ENCODE measurements at regions not wholly inside any gene's neighbourhood (a gene's known extent, or its start where the extent isn't known, plus 50 kb on each side); places are given as distances from the start of the nearest gene placed in this dataset.

DNA sequence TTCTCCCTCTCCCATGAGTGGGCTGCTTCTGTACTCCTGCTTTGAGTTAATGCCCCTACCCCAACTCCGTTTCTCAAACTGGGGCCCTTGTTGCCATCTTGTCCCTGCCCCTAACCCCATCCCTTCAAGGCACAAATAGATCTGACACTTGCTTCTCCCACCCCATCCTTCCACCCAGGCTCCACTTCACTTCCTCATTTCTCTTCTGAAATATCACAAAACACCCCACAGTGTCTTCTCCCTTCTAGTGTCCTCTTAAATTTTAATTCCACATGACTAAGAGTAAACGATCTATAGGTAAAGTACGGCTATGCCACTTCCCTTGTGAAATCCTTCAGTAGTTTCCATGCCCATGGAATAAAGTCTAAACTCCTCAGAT is 571.6 kb upstream of the NOX3 start:
- DNase-seq, result no peak

DNA sequence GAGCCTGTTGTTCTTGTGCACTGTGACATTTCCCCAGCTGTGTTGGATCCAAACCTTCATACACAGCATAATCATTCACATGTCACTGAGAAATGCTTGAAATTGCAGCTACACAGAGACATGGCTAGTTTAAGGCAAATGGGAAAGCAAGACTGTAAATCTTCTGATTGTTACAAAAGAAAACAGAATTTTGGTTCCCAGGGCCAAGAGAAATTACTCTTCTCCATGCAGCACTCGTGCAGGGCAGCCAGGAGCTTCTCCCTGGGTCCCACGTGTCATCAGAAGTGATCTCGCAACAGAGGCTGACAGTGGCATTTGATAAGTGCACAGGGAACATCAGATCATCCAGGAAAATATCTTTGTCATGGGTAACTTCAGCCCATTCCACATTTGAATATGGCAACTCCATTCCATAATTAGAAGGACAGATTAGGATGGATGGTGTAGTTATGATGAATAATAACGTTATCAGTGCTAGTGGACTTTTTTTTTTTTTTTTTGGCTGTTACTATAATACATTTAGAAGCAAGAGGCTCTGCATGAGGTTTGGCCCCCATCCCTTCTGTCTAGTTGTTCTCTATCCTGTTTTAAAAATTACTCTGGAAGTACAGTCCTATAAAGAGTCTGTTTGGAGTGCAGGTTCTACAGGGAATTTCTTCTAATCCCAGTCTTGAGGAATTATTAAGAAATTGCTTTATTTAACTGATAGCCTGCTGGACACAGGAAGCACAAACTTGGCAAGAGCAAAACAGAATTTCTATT is 571.0 kb upstream of the NOX3 start:
- DNase-seq, result no peak

DNA sequence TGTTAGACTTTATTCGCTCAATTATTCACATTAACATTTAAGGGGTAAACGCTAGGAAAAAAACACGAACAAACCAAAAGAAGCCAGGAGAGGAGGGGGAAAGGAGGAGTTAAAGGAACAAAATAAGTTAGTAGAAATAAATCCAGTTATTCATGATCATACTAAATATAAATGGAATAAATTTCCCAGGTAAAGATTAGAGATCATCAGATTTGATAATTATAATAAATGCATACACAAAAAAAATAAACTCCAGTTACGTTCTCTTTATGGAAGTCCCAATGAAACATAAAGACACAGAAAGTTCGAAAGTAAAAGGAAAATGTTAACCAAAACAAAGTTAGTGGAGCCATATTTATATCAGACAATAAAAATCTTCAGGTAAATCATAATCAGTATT is 568.7 kb upstream of the NOX3 start:
- DNase-seq, result no peak

DNA sequence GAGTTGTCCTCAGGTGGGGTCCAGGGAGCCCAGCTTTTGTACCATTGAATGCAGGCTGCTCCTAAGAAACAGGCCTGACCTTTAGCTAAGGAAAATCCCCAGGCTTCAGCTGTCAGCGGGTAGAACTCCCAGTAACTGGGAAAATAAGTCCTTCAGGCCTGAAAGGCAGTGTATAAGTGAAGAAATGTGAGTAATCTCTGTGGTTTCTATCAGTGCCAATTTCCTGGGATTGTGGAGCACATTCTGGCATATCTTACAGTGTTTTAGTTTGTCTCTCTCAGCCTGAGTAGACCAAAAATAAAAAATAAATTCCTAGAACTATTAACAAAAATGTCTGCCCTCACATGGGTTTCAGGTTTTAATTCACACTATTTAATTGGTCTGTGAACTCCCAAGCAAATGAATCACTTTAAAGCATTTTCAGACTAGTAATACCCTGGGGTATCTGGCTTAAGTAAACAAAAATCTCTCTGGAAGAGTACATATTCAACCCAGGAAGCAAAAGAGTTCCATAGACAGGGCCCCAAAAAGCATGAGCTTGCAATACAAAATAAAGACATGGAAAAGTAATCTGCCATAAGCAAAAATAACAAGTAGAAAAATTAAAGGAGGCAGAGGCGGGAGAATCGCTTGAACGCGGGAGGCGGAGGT is 566.2 kb upstream of the NOX3 start:
- no peak for DNase-seq

DNA sequence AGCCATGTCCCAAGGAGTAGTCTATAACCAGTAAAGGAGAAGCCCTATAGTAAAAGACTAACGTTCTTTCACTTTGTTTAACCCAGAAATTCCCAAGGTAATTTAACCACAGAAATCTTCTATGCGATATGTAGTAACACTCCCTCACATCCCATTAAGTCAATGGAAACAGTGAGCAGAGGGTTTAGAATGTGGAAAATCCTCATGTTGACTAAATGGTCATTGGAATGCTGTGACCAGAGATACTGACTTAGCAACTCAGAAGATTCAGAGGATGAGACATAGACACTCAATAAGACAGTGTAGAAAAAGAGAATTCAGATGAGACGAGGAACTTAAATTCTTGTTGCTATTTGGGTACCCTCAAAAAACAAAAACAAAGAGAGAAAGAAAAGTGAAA is 562.2 kb upstream of the NOX3 start:
- no peak for DNase-seq

DNA sequence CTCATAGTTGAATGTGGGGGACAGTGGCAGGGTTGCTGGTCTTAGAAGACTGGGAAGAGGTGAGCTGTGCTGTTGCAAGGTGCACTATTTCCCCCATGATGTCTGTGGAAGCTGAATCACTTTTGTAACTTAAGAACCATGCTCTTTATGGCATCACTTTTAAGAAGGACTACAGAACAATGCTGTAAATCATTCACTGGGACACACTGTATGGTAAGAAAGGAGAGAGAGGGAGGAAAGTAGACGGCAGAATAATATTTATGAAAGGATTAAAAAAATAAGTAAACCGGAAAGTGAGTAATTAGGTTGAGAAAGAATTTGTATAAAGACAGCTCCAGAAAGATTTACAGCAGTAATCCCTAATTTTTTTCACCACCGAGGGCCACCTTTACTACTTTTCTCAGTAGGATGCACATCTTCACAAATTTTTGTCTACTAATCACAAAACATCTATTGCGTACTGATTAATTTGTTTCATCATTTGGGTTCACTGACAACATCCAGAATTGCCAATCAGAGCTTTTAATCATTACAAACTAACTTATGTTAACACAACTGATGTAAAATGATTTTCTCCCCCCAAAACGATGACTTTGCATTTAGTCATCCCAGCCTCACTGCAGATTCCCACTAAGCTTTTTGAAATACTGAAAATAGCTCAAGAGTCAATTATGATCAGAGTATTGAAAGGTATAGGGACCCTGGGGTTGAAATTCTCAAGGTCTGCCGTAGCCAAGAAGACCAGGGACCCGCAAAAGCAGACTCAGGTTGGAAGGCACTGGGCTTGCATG is 560.7 kb upstream of the NOX3 start:
- no peak for DNase-seq

DNA sequence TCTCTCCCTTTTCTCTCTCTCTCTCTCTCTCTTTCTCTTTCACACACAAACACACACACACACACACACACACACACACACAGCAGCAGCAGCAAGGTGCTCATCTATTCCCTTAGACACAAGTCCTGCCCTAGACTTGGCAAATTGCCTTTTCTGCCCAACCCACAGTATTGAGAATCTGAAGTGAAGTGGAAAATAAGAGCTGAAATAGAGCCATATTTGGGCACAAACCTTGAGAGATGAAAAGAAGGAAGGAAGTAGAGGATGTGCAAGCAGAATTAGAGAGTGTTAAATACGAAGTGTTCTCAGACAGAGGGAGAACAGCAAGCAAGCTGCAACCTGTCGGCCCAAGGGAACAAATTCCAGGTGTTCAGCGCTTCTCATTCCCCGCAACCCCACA is 557.5 kb upstream of the NOX3 start:
- DNase-seq, result no peak

DNA sequence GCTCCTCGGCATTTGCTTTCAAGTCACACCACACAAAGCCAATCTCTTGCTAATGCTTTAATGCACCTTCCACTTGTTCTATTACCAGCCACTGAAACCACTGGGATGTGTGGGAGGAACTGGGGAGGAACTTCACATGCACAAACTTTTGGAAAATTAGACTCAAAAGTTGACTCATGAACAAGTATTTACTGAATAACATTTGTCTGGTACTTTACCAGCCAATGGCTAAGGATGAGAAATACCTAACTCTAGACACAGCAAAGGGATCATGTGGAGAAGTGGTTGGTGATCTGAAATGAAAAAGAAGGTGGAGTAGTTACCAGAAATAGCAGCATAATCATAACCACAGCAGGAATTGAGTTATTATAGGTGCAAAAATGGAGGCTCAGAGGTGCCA is 554.0 kb upstream of the NOX3 start:
- DNase-seq, result no peak

DNA sequence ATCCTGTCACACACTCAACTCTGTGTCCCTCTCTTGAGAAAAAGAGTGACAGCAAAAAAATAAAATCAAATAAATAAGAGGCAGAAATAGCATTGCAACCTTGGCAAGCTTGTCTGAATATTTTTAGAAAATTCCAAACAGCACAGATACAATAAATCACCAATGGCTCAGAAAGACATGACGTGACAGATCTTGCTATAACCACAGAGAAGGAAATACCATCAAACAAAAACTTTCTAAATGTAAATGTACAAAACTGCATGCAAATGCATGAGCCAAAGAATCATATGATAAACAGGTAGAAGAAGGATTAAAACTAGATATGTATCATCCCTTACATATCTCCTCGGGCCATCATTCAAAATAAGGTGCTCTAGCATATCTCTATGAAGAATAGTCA is 549.2 kb upstream of the NOX3 start:
- no peak for DNase-seq

DNA sequence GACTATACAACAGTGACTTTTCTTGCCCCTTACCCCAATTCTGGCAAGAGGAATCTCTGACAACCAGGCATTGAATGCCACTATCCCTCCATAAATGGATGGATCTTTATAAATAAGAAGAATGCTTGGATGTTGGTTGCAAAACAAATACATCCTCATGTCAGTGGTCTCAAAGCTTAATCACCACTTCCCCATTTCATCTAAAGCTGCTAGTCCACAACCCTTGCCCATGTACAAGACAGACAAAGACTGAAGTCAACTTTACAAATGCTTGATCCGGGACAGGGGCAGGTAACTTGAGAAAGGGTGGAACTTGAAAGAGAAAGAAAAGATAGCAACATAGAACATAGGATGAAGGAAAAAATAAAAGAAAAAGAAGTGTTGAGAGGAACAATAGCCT is 540.5 kb upstream of the NOX3 start:
- no peak for DNase-seq

DNA sequence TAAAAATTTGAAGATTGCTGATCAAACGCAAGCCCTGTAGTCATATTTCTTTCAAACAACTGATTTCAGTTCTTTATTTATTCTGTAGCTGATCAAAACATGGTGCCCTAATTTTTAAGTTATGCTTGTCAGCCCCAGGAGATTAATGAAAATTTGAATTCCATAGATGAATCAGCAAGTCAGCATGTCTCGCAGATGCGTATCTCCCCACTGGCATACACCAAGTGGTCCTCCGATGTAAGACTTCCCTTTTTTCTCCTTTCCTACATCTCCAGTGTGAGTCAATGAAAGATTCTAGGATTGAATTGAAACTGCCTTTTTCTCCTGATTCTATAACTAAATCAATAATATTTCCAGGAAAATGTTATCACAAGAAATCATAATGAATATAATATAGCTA is 539.6 kb upstream of the NOX3 start:
- no peak for DNase-seq

DNA sequence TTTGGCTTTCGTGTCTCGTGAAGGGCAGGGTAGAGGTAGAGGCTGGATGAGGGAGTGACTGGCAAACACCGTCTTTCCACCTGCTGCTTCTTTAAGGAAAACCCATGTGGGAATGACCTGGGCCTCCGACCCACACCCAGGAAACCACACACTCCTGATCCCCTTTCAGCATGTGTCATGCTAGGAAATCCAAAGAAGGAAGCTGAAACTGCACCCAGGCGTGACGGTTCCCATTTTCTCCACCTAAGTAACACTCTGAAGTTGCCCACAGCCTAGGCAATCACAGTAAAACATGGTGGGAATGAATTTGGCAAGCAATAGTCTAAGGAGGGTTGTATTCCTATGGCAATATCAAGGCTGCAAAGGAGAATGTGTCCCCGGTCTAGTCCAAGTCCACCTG is 538.4 kb upstream of the NOX3 start:
- DNase-seq, result no peak

DNA sequence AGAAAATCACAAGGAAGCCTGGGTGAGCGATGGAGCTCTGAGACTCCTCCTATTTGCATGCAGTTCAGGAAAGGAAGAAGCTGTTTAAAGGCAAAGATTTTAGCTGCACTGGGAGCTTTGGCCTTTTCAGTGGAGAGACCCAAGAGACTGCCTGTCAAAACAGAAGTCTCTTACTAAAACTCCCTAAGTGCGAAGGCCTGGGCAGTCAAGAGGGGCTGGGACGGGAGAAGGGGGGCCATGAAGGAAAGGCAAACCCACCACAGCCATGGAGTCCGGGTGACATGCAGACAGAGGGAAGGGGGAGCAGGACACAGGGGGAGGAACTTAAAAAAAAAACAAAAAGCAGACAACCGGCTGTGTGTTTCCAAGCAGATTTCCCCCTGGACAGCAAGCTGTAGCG is 537.6 kb upstream of the NOX3 start:
- DNase-seq, result no peak

DNA sequence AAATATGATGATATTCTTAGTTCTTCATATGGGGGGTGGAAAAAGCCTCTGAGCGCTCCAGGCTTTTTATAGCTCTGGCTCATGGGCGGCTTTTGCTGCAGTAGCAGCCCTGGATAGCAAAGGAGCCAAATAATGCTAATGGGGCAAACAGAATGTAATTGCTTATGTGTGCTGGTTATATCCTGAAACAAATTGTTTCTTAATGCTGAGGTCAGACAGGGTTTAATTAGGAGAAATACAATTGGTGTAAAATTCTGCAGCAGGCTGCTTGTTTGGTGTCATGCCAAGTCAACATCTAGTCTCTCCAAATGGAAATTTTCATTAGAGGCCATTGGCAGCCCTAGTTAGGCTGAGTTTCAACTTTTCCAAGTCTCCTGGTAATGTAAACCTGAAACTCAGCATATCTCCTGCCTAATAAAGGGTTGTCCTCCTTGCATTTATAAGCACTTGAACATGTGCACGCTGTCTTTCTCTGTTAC is 530.1 kb upstream of the NOX3 start:
- no peak for DNase-seq

DNA sequence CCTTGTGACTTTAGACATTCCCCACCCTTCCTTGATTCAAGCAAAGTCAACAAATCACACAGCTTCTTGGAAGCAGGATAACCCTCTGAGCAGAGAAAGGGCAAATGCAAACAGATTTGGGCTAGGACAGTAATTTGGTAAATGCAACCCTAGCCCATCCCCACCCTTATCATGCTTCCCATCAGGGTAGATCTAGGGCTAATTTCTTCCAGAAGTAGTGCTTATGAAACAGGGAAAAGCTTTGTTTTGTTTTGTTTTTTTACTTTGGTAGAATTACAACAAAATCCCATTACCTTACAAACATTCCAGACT is 525.1 kb upstream of the NOX3 start:
- no peak for DNase-seq

DNA sequence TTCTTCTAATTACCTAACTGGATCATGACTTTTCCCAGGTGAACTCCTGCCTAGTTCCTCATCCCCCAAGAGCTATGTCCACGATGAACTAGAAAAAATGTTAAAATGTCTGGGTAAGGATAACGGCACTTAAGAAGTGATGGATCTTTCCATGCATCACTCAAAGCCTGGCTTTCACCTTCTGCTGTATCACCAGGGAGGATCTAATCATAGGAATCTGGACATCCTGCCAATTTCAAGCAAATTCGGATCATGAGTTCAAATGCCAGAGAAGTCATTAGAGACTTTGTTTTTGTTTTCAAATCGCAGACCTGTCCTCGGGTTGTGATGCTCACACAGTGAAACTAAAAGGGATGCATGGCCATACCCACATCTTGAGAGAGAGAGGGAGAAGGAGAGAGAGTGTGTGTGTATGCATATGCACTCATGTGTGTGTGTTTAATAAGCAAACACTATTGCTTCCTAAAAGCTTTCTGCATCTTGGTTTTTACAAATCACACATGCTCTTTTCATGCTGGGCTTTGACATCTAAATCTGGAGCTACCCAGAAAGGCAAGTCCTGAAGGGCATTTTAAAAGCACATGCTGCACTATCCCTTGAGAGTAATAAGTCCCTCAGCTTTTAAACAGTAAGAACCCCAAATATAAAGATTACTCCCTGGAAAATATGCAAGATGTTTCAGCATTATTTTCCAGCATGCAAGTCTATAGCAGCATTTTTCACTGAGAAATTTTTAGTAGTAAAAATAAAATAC is 524.6 kb upstream of the NOX3 start:
- DNase-seq, result no peak

DNA sequence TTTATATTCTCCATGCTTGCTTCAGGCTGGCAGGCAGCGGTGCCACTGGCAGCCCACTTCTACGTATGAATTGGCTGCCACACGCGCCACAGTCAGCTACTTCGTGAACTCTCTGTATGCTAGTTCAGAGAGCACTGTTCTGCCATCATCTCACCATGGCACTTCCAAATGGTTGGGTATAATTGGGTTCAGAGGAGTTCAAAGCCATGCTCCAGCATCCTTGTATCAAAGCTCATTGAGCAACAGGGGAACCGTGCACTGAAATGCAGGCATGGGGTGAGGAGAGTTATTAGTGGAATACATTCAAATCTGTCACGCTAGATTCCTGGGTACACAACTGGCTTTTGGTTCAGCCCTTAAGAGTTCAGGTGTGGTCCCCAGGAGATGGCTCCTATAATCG is 519.9 kb upstream of the NOX3 start:
- no peak for DNase-seq

DNA sequence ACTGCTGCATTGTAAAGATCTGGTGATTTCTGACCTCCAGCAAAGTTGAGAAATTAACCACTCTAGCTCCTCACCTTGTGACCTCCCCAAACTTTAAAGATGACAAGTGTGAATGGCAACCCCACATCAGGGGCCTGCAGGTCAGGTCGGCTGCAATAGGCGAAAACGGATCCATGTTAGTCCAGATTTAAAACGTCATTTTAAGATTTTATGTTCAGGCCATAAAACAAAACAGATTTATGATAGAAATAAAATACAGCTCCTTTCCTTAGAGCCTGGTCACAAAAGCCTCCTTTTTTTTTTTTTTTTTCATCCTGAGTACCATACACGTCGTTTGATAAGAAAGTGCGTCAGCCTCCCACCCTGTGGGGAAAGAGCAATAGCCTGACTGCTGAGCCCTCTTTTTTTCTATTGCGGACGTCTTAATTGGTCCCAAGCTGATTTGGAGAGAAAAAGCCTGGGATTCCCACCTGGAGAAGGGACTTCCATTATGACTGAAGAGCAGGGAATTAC is 519.2 kb upstream of the NOX3 start:
- no peak for DNase-seq

DNA sequence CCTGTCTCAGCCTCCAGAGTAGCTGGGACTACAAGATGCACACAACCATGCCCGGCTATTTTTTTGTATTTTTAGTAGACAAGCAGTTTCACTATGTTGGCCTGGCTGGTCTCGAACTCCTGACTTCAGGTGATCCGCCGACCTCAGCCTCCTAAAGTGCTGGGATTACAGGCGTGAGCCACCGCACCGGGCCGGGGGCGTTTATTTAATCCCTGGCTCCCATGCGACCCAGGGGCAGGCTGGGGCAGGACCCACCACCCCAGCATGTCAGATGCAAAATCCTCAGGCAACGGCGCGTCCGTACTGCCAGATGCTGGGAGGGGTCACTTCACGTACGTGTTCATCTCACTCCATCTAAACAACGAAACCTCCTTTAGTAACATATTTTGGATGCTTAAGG is 518.7 kb upstream of the NOX3 start:
- DNase-seq, result no peak

DNA sequence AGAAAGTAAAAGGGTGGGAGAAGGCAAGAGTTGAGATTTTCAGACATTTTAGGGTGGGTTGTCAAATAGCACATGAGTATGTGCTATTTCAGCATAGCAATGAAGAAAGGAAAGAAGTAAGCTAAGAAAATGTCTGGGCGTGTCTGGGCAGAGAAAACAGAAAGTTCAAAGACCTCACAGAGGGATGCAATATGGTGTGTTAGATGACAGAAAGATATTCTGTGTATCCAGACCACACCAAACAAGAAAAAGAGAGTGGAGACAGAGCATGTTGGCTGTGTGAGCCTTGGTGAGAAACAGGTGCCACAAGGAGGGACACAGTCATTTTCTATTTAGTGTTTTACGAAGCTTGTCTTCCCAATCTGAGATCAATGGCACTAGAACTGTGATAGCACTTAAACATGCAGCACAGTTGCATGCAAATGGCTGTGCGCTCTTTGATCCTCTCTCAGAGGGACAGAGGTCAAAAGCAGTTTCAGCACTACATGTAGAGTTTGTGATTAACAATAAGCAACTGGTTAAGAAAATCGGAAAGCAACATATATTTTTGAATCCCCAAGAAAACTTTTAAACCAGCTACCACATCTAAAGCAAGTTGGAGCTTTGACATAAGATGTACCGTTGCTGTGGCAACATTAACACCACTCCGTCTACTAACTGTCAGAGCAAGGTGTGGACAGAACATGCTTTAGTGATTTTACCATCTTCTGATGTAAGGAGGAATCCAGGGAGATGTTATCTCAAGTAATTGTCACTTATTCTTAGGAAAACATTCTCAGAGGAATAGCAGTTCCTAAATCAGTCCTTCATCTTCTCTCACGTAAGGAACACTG is 515.5 kb upstream of the NOX3 start:
- DNase-seq, result no peak

DNA sequence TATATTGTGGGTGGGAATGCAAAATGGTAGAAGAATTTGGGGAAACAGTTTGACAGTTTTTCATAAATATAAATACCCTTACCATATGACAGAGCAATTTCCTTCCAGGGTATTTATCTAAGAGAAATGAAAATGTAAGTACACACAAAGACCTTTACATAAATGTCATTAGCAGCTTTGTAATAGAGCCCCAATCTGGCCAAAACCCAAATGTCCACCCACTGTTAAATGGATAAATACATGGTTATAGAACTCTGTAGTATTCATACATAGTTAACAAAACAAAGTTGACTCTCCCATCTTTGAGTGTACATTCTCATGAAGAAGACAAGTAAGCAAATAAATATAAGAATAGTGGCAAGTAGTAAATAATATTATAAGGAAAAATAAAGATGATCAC is 514.8 kb upstream of the NOX3 start:
- no peak for DNase-seq

DNA sequence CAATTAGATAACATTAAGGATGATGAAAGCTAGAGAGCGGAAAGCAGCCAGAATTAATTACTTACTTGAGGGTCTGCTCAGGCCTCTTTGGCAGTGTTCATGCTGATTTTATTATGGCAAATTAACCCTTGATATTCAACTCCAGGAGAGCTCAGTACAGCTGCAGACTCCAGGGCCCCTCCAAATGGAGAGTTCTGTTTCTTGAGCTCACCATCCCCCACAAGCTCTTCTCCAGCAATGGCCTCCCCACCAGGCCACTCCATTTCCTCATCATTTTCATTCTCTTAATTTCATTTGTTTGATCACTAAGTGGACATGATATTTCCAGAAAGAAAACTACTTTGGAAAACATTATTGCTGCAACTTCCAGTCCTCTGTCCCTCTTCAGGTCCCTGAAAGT is 513.3 kb upstream of the NOX3 start:
- DNase-seq, result no peak

All from CD4-positive, alpha-beta T cell treated with Interleukin-17A for 1 hour (primary cell).